Mesothelial cell of epicardium (in vitro differentiated cells): ENCODE measurements at regions not wholly inside any gene's neighbourhood (a gene's known extent, or its start where the extent isn't known, plus 50 kb on each side); places are given as distances from the start of the nearest gene placed in this dataset.

Experiments used
- DNase-seq, 2 experiments: peaks; one replicate each; pipeline ENCODE4 v3.0.0; 2021; ENCODE audit warnings: low spot score in 2 of 2; ENCODE audit not compliant: unreplicated experiment in 2 of 2
- H3K27ac Mint-ChIP-seq: 2 replicates; pipeline ENCODE4 v1.8.0; 2021; ENCODE audit warnings: mixed read lengths
- H3K27me3 Mint-ChIP-seq: 2 replicates; pipeline ENCODE4 v1.8.0; 2021; ENCODE audit warnings: low read depth, mixed read lengths
- H3K36me3 Mint-ChIP-seq: 2 replicates; pipeline ENCODE4 v1.8.0; 2021; ENCODE audit warnings: mixed read lengths
- H3K4me1 Mint-ChIP-seq: 2 replicates; pipeline ENCODE4 v1.8.0; 2021; ENCODE audit warnings: mixed read lengths
- H3K4me3 Mint-ChIP-seq: 2 replicates; pipeline ENCODE4 v1.8.0; 2021; ENCODE audit warnings: mild to moderate bottlenecking, moderate library complexity, mixed read lengths
- H3K9me3 Mint-ChIP-seq: 2 replicates; pipeline ENCODE4 v1.8.0; 2021; ENCODE audit warnings: mixed read lengths
- CTCF ChIP-seq: fragments of 200-600 bp; sonication (generic); IDR thresholded peaks from one replicate; pipeline ENCODE4 v1.5.0; 2021; ENCODE audit warnings: antibody characterized with exemption; ENCODE audit not compliant: unreplicated experiment

GRCh38 chr4:84232309-84233095 lies 266.6 kb downstream of the NKX6-1 start:
- no peaks in the 10 kb centered on the region for H3K9me3 Mint-ChIP-seq
- H3K4me3 Mint-ChIP-seq = no peak overlapping the region

GRCh38 chr4:84231539-84232055 lies 267.5 kb downstream of the NKX6-1 start:
- TF ChIP-seq CTCF = no peak
- Mint-ChIP-seq H3K4me1 (no peaks in the 10 kb centered on the region), H3K36me3 (no peaks in the 10 kb centered on the region), H3K4me3 (no peak overlapping the region), H3K9me3 (no peaks in the 10 kb centered on the region), H3K27ac (no peak overlapping the region), H3K27me3 (no peaks in the 10 kb centered on the region)
- DNase-seq = no peak

More at GRCh38 chr4:84232309-84233095, 266.6 kb downstream of the NKX6-1 start:
- Mint-ChIP-seq H3K36me3 (no peaks in the 10 kb centered on the region), H3K27me3 (no peaks in the 10 kb centered on the region), H3K4me1 (no peaks in the 10 kb centered on the region), H3K27ac (no peak overlapping the region)
- DNase-seq = no peak
- TF ChIP-seq CTCF = no peak

- TF ChIP-seq CTCF = no peak
- H3K9me3 Mint-ChIP-seq = no peaks in the 10 kb centered on the region
- H3K4me1 Mint-ChIP-seq = no peaks in the 10 kb centered on the region
- H3K36me3 Mint-ChIP-seq = no peaks in the 10 kb centered on the region
- H3K4me3 Mint-ChIP-seq = no peak overlapping the region
- peaks cover 7% of the 10 kb centered on the region for H3K27me3 Mint-ChIP-seq
- no peak overlapping the region for H3K27ac Mint-ChIP-seq
- no peak for DNase-seq
These were observed 274.6 kb downstream of the NKX6-1 start for GRCh38 chr4:84224522-84224921.

GRCh38 chr4:84221704-84222103 lies 277.4 kb downstream of the NKX6-1 start:
- Mint-ChIP-seq H3K27ac (no peak overlapping the region), H3K9me3 (no peaks in the 10 kb centered on the region), H3K36me3 (no peaks in the 10 kb centered on the region), H3K4me3 (no peak overlapping the region), H3K27me3 (peaks cover 15% of the 10 kb centered on the region), H3K4me1 (no peaks in the 10 kb centered on the region)
- no peak for DNase-seq
- no peak for TF ChIP-seq CTCF

- H3K27me3 Mint-ChIP-seq = peaks cover 19% of the 10 kb centered on the region
- no peaks in the 10 kb centered on the region for H3K4me1 Mint-ChIP-seq
- no peak for DNase-seq
- H3K9me3 Mint-ChIP-seq = no peaks in the 10 kb centered on the region
- no peak overlapping the region for H3K4me3 Mint-ChIP-seq
- H3K27ac Mint-ChIP-seq = no peak overlapping the region
- TF ChIP-seq CTCF = no peak
- H3K36me3 Mint-ChIP-seq = no peaks in the 10 kb centered on the region
These were observed 278.1 kb downstream of the NKX6-1 start for GRCh38 chr4:84220990-84221389.
